GM19035 (cell line): ENCODE measurements at regions not wholly inside any gene's neighbourhood (a gene's known extent, or its start where the extent isn't known, plus 50 kb on each side); places are given as distances from the start of the nearest gene placed in this dataset.
"Not testable (repeated sequence)": the region's sequence is repeated elsewhere in the genome, so short reads cannot be mapped to it uniquely, and the experiment has no call there.

Source experiments
- ATAC-seq: cut with Tn5 transposase; IDR thresholded peaks from one replicate; pipeline ENCODE4 v1.9.1; 2021; ENCODE audit not compliant: unreplicated experiment

DNA sequence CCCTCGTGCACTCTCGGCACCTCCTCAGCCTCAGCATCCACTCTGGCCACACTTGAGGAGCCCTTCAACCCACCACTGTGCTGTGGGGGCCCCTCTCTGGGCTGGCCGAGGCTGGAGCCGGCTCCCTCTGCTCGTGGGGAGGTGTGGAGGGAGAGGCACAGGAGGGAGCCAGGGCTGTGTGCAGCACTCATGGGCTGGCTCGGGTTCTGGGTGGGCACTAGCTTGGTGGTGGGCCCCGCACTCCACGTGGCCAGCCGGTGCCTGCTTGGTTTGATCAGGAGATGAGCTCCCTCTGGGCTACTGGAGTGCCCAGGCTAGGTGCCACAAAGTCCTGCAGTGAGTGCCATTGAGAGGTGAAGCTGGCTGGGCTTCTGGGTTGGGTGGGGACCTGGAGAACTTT is 949.4 kb upstream of the GJE1 start:
- ATAC-seq: no peak

DNA sequence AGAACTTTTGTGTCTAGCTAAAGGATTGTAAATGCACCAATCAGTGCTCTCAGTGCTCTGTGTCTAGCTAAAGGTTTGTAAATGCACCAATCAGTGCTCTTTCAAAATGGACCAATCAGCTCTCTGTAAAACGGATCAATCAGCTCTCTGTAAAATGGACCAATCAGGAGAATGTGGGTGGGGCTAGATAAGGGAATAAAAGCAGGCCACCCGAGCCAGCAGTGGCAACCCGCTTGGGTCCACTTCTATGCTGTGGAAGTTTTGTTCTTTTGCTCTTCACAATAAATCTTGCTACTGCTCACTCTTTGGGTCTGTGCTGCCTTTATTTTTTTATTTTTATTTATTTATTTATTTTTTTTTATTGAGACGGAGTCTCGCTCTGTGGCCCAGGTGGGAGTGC is 957.3 kb upstream of the GJE1 start:
- ATAC-seq: not testable (repeated sequence)

DNA sequence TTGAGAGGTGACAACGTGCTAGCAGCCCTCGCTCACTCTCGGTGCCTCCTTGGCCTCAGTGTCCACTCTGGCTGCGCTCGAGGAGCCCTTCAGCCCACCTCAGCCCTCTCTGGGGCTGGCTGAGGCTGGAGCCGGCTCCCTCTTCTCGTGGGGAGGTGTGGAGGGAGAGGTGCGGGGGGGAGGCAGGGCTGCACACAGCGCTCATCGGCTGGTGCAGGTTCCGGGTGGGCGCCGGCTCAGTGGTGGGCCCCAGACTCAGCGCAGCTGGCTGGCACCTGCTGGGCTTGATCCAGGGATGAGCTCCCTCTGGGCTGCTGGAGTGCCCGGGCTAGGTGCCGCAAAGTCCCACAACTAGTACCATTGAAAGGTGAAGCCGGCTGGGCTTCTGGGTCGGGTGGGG is 957.8 kb upstream of the GJE1 start:
- no peak for ATAC-seq

DNA sequence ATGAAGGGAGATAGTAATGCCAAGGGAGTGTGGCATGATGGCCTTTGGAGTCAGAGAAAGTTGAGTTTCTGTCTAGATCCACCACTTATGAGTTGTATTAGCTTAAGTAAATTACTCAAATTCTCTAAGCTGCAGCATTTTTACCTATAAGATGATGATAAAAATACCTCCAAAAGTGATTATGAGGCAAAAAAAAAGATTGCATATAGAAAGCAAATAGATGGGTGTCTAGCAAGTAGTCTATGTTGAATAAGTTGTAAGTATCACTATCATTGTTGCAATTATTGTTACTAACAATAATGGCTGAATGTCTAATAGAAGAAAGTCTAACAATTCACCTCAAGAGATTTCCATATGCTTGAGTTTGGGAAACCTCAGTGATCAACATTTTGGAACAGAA is 959.2 kb upstream of the GJE1 start:
- no peak for ATAC-seq

DNA sequence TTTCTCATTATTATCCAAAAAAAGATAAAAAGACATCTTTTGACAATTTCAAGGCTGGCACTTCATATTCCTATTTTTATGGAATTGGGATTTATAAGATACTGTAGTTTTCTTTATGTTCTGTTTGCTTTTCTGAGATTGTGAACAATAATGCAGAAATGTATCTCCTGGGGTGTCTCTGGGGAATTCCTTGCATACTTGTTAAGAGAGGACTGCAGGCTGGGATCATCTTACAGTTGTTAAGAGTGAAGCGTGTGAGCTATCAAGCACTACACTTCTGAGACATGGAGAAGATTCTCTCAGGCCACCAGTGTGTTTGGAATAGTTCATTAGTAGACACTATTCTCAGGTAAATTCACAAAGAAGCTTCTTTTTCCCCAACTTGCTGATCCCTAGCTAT is 963.3 kb upstream of the GJE1 start:
- ATAC-seq: no peak

DNA sequence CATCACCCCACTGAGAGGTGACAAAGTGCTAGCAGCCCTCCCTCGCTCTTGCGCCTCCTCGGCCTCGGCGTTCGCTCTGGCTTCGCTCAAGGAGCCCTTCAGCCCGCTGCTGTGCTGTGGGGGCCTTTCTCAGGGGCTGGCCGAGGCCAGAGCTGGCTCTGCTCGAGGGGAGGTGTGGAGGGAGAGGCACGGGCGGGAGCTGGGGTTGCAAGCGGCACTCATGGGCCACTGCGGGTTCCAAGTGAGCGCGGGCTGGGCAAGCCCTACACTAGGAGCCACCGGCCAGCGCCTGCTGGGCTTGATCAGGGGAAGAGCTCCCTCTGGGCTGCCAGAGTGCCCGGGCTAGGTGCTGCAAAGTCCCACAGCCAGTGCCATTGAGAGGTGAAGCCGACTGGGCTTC is 964.8 kb upstream of the GJE1 start:
- ATAC-seq: no peak

DNA sequence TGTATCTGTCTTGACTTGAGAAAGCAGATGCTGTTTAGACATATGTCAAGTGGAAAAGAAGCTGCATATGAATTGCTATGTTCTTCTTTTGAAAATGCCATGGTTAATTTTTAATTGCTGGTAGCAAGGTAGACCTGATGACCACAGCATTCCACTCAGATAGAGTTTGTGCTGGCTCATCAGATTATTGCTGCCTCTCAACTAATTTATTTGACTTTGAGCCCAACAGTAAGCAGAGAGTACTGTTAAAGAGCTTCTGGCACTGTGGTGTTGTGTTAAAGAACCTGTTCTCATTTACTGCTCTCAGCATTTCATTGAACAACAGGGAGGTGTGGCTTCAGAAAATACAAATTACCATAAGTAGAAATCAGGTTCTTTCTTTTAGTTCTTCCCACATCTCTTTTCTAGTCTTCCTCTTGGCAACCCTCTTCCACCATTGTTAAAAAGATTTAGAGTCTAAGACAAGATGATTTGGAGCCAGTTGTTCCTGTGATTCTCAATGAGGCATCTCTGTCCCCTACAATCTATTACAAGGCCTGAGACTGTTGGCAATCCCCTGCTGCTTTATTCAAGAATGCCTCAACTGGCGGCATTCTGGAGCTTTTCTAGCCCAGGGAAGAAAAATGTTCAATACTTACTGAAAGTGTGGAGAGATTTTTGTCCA is 967.6 kb upstream of the GJE1 start:
- no peak for ATAC-seq

DNA sequence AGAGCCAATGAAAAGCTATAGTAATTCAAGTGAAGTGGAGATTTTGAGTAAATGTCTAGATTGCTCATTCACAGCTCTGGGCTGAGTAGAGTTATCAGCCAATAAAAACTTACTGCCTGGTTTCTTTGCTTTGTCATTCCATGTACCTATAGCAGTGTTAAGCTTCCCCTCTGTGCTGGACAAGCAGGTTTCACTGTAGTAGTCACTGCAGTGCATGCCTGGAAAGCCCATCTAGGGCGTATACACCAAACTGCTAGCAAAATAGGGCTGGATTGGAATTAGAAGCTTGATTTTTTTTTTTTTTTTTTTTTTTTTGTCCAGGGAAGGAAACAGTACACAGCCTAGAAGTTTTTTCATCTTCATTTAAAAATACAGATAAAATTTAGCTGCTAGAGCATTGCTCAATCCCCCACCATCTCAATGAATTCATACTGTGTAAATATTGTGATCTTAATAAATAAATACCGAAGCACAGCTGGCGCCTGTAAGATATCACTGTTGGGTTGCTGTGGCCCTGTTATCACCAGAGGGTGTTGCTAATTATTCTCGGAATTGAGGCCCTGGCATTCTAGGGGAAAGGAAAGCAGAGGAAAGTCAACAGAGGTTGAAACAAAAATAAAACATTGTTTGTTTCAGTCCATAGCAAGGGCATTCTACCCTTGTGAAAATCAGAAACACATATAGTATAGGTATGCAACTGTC is 968.5 kb upstream of the GJE1 start:
- ATAC-seq: no peak

DNA sequence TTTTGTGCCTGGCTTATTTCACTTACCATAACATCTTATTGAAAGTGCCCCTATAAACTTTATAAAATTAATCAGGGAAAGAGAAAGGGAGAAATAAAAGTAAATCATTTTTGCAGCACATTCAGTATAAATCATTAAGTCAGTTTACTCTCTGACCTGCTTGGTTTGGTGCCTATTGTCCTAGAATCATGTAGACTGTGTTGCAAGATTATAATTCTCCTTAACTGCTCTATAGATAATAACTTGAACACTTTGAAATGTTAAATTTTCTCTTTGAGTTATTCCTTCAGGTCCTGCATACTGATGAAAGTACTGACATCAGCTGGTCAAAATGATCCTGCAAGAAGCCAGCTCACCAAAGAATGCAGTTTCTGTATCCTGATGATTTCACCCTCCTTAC is 969.6 kb upstream of the GJE1 start:
- no peak for ATAC-seq

DNA sequence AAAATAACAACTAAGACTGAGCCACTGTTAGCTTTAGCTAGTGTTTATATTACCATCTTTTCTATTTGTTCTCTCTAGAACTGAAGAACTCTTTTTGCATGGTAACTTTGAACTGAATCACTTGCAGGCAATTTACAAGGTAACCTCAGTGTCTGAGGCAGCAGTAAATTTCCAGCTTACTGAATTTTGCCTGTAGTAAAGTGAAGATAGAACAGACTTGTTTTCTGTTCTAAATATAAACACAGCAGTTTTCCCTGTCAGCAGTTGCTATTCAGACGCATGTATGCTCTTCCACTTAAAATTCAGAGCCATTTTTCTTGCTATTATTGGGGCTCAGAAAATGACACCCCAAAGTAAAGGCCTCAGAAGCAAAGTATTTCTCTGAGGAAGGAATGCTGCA is 974.0 kb upstream of the GJE1 start:
- ATAC-seq: no peak

DNA sequence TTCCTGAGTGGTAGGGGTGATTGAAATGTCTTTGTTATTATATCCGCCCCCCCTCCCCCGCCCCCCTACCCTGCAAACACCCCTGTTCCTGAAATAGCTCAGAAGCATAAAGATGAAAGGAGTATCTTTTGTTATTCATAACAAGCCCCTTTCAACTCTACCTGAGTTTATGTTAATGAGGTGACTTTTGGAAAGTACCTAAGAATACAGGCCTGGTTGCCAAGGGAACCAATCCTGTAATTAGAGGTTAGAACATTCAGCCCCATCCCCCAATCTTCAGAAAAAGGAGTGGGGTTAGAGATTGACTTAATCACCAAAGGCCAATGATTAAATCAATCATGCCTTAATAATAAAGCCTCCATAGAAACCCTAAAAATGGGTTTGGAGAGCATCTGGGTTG is 979.2 kb upstream of the GJE1 start:
- peak; percentile 71 for ATAC-seq

DNA sequence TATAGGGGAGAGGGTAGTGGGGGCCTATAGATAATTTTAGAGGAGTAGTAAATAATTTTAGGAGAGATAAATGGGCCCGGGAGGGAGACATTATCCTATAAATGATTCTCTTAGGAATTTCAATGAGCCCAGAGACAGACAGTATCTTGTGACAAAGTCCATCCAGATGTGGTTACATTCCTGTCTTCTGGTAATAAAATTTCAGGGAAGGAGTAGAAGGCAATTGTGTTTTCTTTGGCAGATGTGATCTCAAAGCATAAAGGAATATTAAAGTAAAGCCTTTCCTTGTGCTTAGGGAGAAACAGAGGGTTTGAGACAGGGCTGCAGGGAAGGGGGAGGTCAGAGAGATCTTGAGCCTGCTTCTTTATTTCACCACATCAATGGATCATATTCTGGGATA is 979.8 kb upstream of the GJE1 start:
- no peak for ATAC-seq

DNA sequence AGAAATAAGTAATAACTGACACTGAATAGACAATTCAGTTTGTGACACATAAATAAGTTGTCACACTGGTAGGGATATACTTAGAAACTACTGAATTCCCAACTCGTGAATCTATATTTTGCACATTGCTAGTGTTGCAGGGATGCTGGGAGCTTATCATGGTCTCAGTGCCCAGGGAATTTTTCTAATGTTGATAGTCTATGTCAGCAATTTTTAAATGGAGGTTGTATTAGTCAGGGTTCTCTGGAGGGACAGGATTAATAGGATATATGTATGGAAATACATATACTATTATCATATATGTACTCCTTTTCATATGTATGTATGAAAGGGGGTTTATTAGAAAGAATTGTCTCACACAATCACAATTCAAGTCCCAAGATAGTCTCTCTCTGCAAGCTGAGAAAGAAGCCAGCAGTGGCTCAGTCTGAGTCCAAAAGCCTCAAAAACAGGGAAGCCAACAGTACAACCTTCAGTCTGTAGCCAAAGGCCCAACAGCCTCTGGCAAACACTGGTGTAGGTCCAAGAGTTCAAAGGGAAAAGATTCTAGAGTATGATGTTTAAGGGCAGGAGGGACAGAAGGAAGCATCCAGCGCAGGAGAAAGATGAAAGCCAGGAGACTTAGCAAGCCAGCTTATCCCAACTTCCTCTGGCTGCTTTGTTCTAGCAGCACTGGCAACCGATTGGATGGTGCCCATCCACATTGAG is 980.9 kb upstream of the GJE1 start:
- no peak for ATAC-seq

DNA sequence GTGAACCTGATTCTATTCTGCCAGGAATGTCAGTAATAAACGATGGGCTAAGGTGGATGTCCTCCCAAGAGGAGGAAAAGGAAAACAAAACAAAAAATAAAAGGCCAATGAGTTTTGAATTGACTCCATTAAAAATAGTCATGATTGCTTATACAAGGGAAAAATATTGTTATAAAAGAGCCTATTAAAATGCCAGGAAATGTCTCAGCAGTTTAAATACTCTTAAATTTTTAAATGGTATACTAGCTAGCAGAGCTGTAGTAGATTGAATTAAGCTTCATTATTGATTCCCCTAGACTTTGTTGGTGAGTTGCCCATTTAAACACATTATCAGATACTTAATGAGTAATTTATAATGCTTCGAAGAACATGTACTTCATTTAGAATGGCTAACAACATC is 990.9 kb upstream of the GJE1 start:
- no peak for ATAC-seq

DNA sequence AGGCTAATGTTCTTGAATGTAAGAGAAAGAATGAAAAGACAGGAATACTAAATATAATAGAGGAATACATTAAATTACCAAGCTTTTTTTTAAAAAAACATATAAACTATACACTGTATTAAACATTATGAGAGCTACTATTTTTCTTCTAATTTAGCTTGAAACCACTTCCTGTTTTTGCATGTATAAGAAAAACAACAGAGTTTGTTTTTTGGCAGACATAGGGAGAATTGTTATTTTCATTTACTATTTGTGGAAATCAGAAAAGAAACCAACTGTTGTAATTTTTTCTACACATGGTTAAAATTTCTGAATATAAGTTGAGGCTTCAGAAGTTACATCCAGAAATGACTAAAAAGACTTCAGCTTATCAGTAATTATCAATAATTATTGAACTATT is 991.8 kb upstream of the GJE1 start:
- peak; percentile 69 for ATAC-seq

DNA sequence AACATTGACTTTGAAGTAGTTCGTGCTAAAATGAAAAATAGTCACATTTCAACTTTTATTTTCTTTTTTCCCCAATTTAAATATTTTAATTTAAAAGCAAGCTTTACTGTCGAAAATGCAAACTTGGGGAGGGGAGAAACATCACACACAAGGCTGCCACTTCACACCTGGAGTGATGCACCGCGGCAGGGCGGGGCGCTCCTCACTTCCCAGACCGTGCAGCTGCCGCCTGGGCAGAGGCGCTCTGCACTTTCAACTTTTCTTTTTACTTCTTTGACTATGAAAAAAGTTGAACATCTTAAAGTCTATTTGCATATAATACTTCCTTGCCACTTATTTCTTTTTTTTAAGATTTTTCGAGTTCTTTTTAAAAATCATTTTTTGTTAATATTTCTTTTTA is 993.3 kb upstream of the GJE1 start:
- no peak for ATAC-seq

DNA sequence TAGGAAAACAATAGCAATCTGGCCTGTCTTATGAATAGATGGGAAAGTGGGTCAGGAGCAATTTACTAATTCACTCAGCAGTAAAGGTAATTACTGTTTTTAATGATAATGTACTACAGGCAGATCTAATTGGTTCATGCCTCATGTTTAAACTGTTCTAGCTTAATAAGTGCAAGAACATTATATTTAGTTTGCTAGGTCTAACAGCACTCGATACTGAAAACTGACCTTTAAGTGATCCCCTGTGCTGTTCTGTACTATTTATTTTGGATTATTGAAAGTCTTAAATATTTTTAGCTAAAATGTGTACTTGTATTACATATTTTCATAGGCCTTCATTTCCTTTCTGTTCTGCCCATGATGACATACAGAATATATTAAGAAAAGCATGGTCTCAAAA is 998.0 kb upstream of the GJE1 start:
- no peak for ATAC-seq

DNA sequence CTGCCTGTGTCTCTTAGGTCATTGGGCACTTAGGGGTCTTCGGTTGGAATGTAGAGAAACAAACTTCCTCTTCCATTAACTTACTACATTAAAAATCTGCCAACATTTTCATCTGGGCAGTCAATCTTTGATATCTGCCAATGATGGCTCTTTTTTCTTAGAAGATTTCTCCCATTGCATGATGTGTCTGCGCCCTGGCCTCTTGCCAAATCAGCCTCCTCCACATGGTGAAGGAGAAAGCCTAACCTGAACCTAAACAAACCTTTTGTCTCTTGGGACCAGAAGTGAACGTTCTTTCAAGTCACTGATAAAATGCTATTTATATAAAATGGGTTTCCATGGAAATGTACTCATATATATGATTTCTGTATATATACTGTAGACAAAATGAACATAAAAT is 998.9 kb upstream of the GJE1 start:
- no peak for ATAC-seq

DNA sequence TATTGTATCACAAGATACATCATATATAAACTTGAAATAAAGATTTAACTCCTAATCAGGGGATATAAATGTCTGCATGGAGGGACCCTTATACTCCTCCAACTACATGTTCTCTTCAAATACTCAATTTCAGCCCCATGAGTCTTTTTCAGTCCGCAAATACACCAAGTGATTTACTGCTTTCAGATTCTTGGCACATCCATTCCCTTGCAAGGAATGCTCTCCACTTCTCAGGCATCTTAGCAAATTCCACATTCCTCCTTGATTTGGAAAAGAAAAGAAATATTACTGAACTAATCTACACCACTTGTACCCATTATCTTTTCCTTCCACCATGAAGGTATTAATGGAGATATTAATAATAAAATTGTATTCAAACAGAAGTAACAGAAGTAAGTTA is 999.4 kb upstream of the GJE1 start:
- ATAC-seq: no peak

DNA sequence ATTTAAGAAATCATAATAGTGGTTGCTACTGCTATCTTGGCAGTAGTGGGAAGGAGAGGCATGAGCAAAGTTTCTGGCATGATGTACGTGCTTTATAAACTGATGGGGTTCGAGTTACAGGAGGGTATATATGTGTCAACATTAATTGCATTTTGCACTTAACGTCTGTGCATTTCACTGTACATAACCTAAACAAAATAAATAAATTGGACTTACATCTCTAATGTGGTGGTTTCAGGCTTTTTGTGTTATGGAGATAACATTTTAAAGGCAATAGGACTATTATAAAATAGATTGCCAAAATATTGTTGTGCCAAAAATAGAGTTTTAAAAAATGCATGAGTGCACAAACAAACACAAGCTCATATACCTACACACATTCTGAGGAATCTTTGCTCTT is 1001.1 kb upstream of the GJE1 start:
- ATAC-seq: no peak

DNA sequence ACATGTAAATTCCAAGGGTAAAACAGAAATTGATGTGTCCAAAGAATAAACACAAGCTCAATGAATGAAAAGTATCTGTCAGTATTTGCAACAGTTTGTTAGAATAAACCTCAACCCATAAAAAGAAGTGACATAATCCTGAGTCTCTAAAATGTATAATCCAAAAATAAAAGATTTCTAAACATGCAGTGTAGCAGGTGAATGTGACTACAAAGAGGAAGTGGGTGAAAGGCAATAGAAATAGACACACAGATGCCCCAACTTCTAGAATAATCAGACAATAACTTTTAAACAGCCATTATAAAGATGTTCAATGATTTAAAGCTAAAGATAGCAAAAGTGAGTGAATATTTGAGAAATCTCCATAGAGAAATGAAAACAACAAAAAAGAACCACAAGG is 1009.2 kb upstream of the GJE1 start:
- no peak for ATAC-seq

DNA sequence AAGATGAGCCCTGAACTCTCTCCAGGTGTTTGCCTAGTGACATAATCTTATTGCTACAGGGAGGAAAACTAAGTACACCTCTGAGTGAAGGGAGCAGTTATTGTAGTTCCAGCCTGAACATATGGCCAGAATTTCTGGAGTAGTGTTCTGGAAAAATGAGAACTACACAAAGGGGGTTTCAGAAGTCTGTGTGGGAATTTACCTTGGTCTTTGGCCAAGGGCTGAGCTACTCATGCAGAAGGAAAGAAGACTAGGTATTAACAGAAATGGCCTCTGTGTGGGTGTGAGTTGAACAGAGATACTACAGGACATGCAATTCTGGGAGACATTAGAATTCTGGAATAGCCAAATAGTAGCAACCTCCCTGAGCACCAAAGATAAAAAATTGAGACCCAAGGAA is 1009.7 kb upstream of the GJE1 start:
- ATAC-seq: no peak

DNA sequence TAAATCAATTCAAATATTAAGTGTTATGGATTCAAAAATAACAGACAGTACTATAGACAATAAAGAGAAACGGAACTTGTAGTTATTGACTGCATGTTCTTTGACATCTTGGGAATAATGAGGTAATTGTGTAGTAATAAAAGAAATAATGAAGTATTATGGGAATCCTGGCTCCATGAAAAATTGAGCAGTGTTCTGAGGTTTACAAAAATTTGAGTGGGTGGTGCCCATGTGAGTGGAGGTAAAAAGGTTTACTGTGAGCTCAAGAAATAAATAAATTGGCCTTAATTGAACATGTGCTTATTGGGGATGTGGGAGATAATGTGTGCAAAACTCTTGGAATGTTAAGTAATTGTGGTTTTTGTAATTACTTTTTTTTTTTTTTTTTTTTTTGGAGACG is 1013.7 kb upstream of the GJE1 start:
- ATAC-seq: no peak
